ENCODE measurements at regions not wholly inside any gene's neighbourhood (a gene's known extent, or its start where the extent isn't known, plus 50 kb on each side); places are given as distances from the start of the nearest gene placed in this dataset.

DNA sequence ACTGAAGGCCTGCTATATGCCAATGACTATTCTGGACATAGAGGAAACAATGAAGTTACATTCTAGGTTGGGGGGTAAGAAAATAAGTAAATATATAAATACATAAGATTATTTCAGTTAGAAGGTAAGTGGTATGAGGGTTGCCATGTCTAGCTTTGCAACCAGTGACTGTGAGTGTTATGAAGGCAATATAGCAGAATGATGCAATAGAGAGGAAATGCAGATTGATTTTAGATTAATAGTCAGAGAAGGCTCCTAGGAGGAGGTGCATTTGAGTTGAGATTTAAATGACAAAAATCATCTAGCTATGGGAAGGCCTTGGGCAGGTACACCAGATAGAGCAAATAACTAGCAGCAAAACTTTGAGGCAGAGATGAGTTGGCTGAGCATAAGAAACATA lies 243.2 kb downstream of the FBXO8 start:
- no peak overlapping the region for H3K4me3 ChIP-seq (ENCODE audit: low read depth, low read length)
- no peak for DNase-seq (ENCODE audit: low read depth)
- H3K36me3 ChIP-seq (ENCODE audit: control insufficient read depth, insufficient read depth, low read length), result no peaks in the 10 kb centered on the region
- TF ChIP-seq, protein P1, sequence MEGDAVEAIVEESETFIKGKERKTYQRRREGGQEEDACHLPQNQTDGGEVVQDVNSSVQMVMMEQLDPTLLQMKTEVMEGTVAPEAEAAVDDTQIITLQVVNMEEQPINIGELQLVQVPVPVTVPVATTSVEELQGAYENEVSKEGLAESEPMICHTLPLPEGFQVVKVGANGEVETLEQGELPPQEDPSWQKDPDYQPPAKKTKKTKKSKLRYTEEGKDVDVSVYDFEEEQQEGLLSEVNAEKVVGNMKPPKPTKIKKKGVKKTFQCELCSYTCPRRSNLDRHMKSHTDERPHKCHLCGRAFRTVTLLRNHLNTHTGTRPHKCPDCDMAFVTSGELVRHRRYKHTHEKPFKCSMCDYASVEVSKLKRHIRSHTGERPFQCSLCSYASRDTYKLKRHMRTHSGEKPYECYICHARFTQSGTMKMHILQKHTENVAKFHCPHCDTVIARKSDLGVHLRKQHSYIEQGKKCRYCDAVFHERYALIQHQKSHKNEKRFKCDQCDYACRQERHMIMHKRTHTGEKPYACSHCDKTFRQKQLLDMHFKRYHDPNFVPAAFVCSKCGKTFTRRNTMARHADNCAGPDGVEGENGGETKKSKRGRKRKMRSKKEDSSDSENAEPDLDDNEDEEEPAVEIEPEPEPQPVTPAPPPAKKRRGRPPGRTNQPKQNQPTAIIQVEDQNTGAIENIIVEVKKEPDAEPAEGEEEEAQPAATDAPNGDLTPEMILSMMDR (IDR thresholded peaks at IDR 0.05; ENCODE audit: insufficient read depth, low read length, poor library complexity, severe bottlenecking), result no peak
- H3K27me3 ChIP-seq (ENCODE audit: control insufficient read depth, insufficient read depth, low read length), result no peaks in the 10 kb centered on the region

DNA sequence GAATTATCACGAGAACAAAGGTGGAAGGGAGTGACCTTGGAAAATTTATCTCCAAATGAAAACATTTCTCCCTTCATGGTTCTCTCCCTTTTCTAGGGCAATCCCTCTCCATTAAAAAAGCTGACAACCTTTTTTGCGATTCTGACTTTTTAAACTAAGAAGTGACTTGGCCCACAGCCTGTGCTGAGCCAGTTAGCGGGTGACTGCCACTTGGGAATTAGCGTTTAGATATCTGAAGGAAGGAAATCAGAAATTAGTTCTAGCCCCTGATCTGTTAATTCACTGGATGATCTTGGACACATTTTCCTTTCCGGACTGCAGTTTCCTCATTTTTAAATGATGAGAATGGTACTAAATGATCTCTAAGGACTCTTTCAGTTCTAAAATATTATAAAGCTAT lies 245.0 kb downstream of the FBXO8 start:
- no peak overlapping the region for H3K4me3 ChIP-seq (ENCODE audit: low read depth, low read length)
- no peaks in the 10 kb centered on the region for H3K27me3 ChIP-seq (ENCODE audit: control insufficient read depth, insufficient read depth, low read length)
- DNase-seq (ENCODE audit: low read depth), result no peak
- H3K36me3 ChIP-seq (ENCODE audit: control insufficient read depth, insufficient read depth, low read length), result no peaks in the 10 kb centered on the region
- TF ChIP-seq, protein P1 (IDR thresholded peaks at IDR 0.05; ENCODE audit: insufficient read depth, low read length, poor library complexity, severe bottlenecking), result no peak

DNA sequence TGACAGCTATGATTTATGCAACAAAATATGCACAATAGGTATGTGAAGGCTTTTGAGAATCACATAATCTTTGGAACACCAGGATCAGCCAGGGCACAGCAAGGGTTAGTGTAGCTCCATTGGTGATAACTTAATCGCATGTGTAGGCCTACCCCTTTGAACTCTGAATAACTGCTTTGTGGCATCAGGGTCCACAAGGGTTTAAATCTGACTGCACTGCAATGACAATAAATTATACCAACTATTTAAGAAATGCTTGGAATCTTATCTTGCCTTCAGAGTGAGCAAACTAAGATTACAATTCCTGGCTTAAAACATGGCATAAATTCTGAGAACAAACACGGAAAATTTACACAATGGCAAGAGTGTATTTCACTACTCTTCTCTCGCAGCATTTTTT lies 245.8 kb downstream of the FBXO8 start:
- TF ChIP-seq, protein P1 (IDR thresholded peaks at IDR 0.05; ENCODE audit: insufficient read depth, low read length, poor library complexity, severe bottlenecking), result no peak
- H3K4me3 ChIP-seq (ENCODE audit: low read depth, low read length), result no peak overlapping the region

DNA sequence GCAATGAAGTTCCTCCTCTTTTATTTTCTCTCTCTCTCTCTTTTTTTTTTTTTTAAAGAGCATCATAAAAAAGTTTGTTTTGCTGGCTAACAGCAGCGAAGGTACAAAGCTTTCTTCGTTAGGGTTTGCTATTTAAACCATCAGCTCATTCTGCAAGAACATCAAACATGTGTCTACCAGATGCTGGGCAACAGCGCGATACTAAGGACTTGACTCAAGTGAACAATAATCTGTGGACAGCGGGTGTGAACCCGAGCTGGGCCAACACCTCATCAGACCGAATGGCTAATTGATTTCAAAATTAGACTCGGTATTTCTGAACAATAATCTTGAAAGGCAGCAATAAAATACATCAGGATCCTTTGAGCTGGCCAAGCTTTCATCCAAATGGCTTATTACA lies 246.4 kb downstream of the FBXO8 start:
- TF ChIP-seq, protein P1 (IDR thresholded peaks at IDR 0.05; ENCODE audit: insufficient read depth, low read length, poor library complexity, severe bottlenecking), result no peak
- Histone ChIP-seq H3K36me3 (ENCODE audit: control insufficient read depth, insufficient read depth, low read length) (no peaks in the 10 kb centered on the region), H3K4me3 (ENCODE audit: low read depth, low read length) (no peak overlapping the region), H3K27me3 (ENCODE audit: control insufficient read depth, insufficient read depth, low read length) (no peaks in the 10 kb centered on the region)
- DNase-seq (ENCODE audit: low read depth), result no peak

More for the DNA sequence above, 245.8 kb downstream of the FBXO8 start:
- DNase-seq (ENCODE audit: low read depth), result no peak
- Histone ChIP-seq H3K36me3 (ENCODE audit: control insufficient read depth, insufficient read depth, low read length) (no peaks in the 10 kb centered on the region), H3K27me3 (ENCODE audit: control insufficient read depth, insufficient read depth, low read length) (no peaks in the 10 kb centered on the region)

DNA sequence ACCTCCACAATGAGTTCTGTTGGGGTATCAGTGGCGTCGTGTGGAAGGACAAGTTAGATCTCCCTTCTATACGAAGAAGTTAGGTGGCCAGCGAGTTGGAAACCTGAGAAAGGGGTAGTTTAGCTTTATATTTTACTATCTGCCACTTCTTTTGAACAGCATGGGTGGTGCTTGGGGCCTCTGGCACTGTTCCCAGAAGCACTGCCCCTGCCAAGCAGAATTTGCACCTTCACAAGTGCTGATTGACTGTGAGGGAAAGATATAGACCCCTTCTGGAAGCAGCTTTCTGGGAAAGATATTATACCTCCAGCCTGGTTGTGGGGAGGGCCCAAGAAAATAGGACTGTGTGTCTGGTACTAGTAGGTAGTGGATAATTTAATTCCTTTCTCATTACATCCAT lies 246.9 kb downstream of the FBXO8 start:
- no peaks in the 10 kb centered on the region for H3K27me3 ChIP-seq (ENCODE audit: control insufficient read depth, insufficient read depth, low read length)
- no peak overlapping the region for H3K4me3 ChIP-seq (ENCODE audit: low read depth, low read length)
- no peaks in the 10 kb centered on the region for H3K36me3 ChIP-seq (ENCODE audit: control insufficient read depth, insufficient read depth, low read length)
- TF ChIP-seq, protein P1 (IDR thresholded peaks at IDR 0.05; ENCODE audit: insufficient read depth, low read length, poor library complexity, severe bottlenecking), result no peak
- no peak for DNase-seq (ENCODE audit: low read depth)

DNA sequence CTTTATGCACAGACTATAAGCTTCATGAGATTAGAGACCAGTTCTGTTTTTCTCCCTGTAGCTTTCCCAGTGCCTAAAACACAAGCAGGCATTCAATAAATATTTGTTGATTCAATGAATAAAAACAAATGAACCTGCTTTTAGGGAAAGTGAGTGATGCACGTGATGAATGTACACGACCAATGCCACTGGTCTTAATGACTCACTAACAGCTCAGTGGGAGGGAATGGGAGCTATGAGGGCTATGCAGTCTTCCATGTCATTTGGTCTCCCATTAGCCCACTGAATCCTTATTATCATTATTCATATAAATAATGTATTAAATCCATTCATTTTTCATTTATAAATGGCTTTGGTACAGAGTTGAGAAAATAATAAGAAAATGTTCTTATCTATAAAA lies 247.4 kb downstream of the FBXO8 start:
- Histone ChIP-seq H3K27me3 (ENCODE audit: control insufficient read depth, insufficient read depth, low read length) (no peaks in the 10 kb centered on the region), H3K4me3 (ENCODE audit: low read depth, low read length) (no peak overlapping the region), H3K36me3 (ENCODE audit: control insufficient read depth, insufficient read depth, low read length) (no peaks in the 10 kb centered on the region)
- TF ChIP-seq, protein P1 (IDR thresholded peaks at IDR 0.05; ENCODE audit: insufficient read depth, low read length, poor library complexity, severe bottlenecking), result no peak
- DNase-seq (ENCODE audit: low read depth), result no peak
